Stimulated activated CD4-positive, alpha-beta T cell treated with anti-CD3 and anti-CD28 coated beads, Interleukin-12 subunit alpha, Interleukin-12 subunit beta, amount 100 ng/mL, for 48 hours (primary cell): ENCODE measurements at regions not wholly inside any gene's neighbourhood (a gene's known extent, or its start where the extent isn't known, plus 50 kb on each side); places are given as distances from the start of the nearest gene placed in this dataset.
"Not testable (repeated sequence)": the region's sequence is repeated elsewhere in the genome, so short reads cannot be mapped to it uniquely, and the experiment has no call there.

Source experiments
- DNase-seq, 3 donors: peaks; one replicate each; pipeline ENCODE4 v3.0.0-alpha.2; 2020; ENCODE audit warnings: low read depth in 2 of 3, low spot score in 1 of 3

DNA sequence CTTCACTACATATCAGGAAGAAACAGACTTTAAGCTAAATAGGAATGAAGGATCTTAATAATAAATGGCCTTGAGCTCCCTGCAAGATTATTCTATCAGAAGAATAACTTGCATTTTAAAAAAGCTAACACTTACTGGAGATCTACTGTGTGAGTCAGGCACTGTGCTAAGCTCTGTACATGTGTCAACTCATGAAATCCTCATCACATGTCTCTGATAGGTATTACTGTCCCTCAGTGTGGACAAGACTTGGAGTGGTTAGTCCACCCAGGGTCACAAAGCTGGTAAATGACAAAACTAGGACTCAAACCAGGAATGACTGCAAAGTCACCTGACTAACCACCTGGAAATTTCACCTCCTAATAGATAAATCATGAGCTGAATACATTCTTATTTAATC lies 57.1 kb upstream of the KCTD7 start:
- DNase-seq: no peak

DNA sequence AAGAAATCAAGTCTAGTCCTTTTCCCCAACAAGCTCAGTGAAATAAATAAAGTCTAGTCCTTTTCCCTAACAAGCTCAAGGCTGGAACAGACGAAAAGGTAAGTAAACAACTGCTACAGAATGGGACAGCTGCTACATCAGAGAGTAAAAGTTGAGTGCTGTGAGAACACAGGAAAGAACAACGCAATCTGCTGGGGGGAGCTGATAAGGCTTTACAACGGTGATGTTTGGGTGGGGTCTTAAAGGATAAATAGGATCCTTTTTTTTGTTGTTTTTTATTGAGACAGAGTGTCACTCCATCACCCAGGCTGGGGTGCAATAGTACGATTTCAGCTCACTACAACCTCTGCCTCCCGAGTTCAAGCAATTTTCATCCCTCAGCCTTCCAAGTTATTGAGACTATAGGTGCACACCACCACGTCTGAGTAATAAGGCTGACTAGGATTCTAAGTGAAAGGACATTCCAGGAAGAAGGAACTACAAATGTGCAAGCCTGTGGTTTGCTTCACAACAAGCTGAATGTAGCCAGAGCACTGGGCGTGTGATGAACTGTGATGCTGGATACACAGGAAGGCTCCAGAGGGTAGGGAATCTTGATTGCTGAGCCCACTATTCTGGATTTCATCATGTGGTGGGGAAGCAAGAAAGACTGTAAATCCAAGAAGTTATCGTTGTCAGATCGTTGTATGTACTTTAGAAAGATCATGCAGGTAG lies 54.7 kb upstream of the KCTD7 start:
- not testable (repeated sequence) for DNase-seq

DNA sequence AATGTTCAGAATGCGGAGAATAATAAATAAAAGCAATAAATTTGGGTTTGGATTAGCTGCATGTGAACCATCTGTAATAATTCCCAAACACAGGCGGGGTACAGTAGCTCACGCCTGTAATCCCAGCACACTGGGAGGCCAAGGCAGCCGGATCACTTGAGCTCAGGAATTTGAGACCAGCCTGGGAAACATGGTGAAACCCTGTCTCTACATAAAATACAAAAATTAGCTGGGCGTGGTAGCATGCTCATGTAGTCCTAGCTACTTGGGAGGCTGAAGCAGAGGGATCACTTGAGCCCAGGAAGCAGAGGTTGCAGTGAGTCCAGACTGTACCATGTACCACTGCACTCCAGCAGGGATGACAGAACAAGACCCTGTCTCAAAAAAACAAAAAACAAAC lies 53.9 kb upstream of the KCTD7 start:
- DNase-seq: not testable (repeated sequence)

DNA sequence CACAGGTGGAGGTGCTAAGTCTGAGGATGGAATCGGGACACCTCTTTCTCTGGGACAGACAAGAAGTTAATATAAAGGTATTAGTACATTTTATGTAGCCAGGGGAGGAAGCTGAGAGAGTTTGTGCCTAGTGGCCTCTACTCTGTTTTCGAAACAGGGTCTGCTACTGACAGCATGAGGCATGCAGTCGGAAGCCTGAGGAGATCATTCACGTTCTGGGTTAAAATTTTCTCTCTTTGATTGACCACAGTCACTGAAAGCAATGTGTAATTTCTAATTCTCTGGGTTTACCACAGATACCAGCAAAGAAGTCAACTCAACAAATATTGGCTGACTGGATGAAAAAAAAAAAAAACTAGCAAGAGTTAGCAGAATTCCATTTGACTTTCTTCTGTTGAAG lies 53.3 kb upstream of the KCTD7 start:
- DNase-seq: no peak

GRCh38 chr7:66576646-66577045 lies 52.0 kb upstream of the KCTD7 start:
- no peak for DNase-seq
